H9 (cell line): ENCODE measurements at regions not wholly inside any gene's neighbourhood (a gene's known extent, or its start where the extent isn't known, plus 50 kb on each side); places are given as distances from the start of the nearest gene placed in this dataset.

Source experiments
- DNase-seq: peaks from one replicate; pipeline ENCODE4 v3.0.0-alpha.2; 2017
- H2AFZ ChIP-seq: one replicate; pipeline ENCODE4 v1.6.1; 2013; ENCODE audit warnings: mild to moderate bottlenecking, low read length, control low read depth, moderate library complexity
- H2AK5ac ChIP-seq: 2 replicates; pipeline ENCODE4 v1.6.1; 2013; ENCODE audit warnings: low read length, control low read depth, mixed read lengths; ENCODE audit not compliant: insufficient read length
- H2BK120ac ChIP-seq: one replicate; pipeline ENCODE4 v1.6.1; 2013; ENCODE audit warnings: low read depth, mild to moderate bottlenecking, low read length, control low read depth, inconsistent platforms; ENCODE audit not compliant: poor library complexity, severe bottlenecking
- H2BK12ac ChIP-seq: 2 replicates; pipeline ENCODE4 v1.6.1; 2013; ENCODE audit warnings: low read length, control low read depth, mixed read lengths, low read depth; ENCODE audit not compliant: insufficient read length
- H2BK15ac ChIP-seq: 2 replicates; pipeline ENCODE4 v1.6.1; 2013; ENCODE audit warnings: low read depth, low read length, control low read depth
- H2BK20ac ChIP-seq: one replicate; pipeline ENCODE4 v1.6.1; 2013; ENCODE audit warnings: low read depth, mild to moderate bottlenecking, low read length, control low read depth, inconsistent platforms; ENCODE audit not compliant: poor library complexity, severe bottlenecking
- H2BK5ac ChIP-seq: 2 replicates; pipeline ENCODE4 v1.6.1; 2013; ENCODE audit warnings: low read length, control low read depth, mixed read lengths; ENCODE audit not compliant: insufficient read length
- H3K14ac ChIP-seq: 2 replicates; pipeline ENCODE4 v1.6.1; 2013; ENCODE audit warnings: low read length, control low read depth; ENCODE audit not compliant: insufficient read depth
- H3K18ac ChIP-seq: 2 replicates; pipeline ENCODE4 v1.6.1; 2013; ENCODE audit warnings: low read depth, mild to moderate bottlenecking, mixed read lengths, low read length, control low read depth; ENCODE audit not compliant: insufficient read length
- H3K23ac ChIP-seq: 2 replicates; pipeline ENCODE4 v1.6.1; 2013; ENCODE audit warnings: low read length, control low read depth, mixed read lengths, low read depth; ENCODE audit not compliant: insufficient read length
- H3K23me2 ChIP-seq: 2 replicates; pipeline ENCODE4 v1.6.1; 2013; ENCODE audit warnings: low read depth, mild to moderate bottlenecking, mixed read lengths, low read length, control low read depth; ENCODE audit not compliant: insufficient read length, poor library complexity, severe bottlenecking
- H3K27ac ChIP-seq: 2 replicates; pipeline ENCODE4 v1.5.1; 2013; ENCODE audit warnings: low read length, control low read depth, mixed read lengths, low read depth; ENCODE audit not compliant: insufficient read length
- H3K27me3 ChIP-seq: 2 replicates; pipeline ENCODE4 v1.6.1; 2013; ENCODE audit warnings: low read length, control low read depth, inconsistent platforms; ENCODE audit not compliant: insufficient read depth
- H3K4ac ChIP-seq: 2 replicates; pipeline ENCODE4 v1.6.1; 2013; ENCODE audit warnings: low read depth, mild to moderate bottlenecking, control low read depth, inconsistent platforms, low read length, moderate library complexity
- H3K4me1 ChIP-seq: 2 replicates; pipeline ENCODE4 v1.6.1; 2013; ENCODE audit warnings: low read length, control low read depth, inconsistent platforms; ENCODE audit not compliant: insufficient read depth
- H3K4me2 ChIP-seq: 2 replicates; pipeline ENCODE4 v1.6.1; 2013; ENCODE audit warnings: low read length, control low read depth, mixed read lengths; ENCODE audit not compliant: insufficient read length, insufficient read depth
- H3K56ac ChIP-seq: 2 replicates; pipeline ENCODE4 v1.6.1; 2013; ENCODE audit warnings: low read depth, mild to moderate bottlenecking, mixed read lengths, low read length, control low read depth; ENCODE audit not compliant: insufficient read length
- H3K79me1 ChIP-seq: 2 replicates; pipeline ENCODE4 v1.6.1; 2013; ENCODE audit warnings: low read depth, mild to moderate bottlenecking, moderate library complexity, low read length, control low read depth, inconsistent platforms; ENCODE audit not compliant: insufficient read depth, poor library complexity, severe bottlenecking
- H3K79me2 ChIP-seq: 2 replicates; pipeline ENCODE4 v1.6.1; 2013; ENCODE audit warnings: low read length, control low read depth, inconsistent platforms; ENCODE audit not compliant: insufficient read depth
- H3K9ac ChIP-seq: 2 replicates; pipeline ENCODE4 v1.6.1; 2013; ENCODE audit warnings: low read length, control low read depth, mixed read lengths; ENCODE audit not compliant: insufficient read length; ENCODE audit errors: extremely low read depth
- H3K9me3 ChIP-seq: one replicate; pipeline ENCODE4 v1.6.1; 2013; ENCODE audit warnings: low read depth, low read length, inconsistent platforms; ENCODE audit not compliant: control insufficient read depth
- H3T11ph ChIP-seq: one replicate; pipeline ENCODE4 v1.6.1; 2013; ENCODE audit warnings: mild to moderate bottlenecking, low read length, control low read depth, inconsistent platforms
- H4K20me1 ChIP-seq: one replicate; pipeline ENCODE4 v1.6.1; 2013; ENCODE audit not compliant: control insufficient read depth, insufficient read length, insufficient read depth
- H4K5ac ChIP-seq: 2 replicates; pipeline ENCODE4 v1.6.1; 2013; ENCODE audit warnings: low read depth, mild to moderate bottlenecking, mixed read lengths, low read length, control low read depth; ENCODE audit not compliant: insufficient read length
- H4K8ac ChIP-seq: replicated peaks from 2 replicates; pipeline ENCODE4 v1.6.1; 2013; ENCODE audit warnings: low read length, control low read depth, mixed read lengths, low read depth; ENCODE audit not compliant: insufficient read length
- H4K91ac ChIP-seq: 2 replicates; pipeline ENCODE4 v1.6.1; 2013; ENCODE audit warnings: low read depth, mild to moderate bottlenecking, moderate library complexity, mixed read lengths, low read length, control low read depth; ENCODE audit not compliant: insufficient read length
- H3K27ac Mint-ChIP-seq, 3 experiments: 2 replicates in 2 of 3; 3 replicates in 1 of 3; pipeline ENCODE4 v1.8.0; 2020 to 2021; ENCODE audit warnings: mixed read lengths in 3 of 3, mild to moderate bottlenecking in 1 of 3, moderate library complexity in 1 of 3
- H3K27me3 Mint-ChIP-seq: 2 replicates; pipeline ENCODE4 v1.8.0; 2021; ENCODE audit warnings: low read depth, mild to moderate bottlenecking, moderate library complexity, mixed read lengths
- H3K36me3 Mint-ChIP-seq, 3 experiments: 2 replicates in 2 of 3; 3 replicates in 1 of 3; pipeline ENCODE4 v1.8.0; 2020 to 2021; ENCODE audit warnings: low read depth in 3 of 3, mixed read lengths in 3 of 3; ENCODE audit not compliant: insufficient read depth in 1 of 3
- H3K4me1 Mint-ChIP-seq, 2 experiments: 2 replicates each; pipeline ENCODE4 v1.8.0; 2020; ENCODE audit warnings: mixed read lengths in 2 of 2
- H3K4me3 Mint-ChIP-seq, 2 experiments: 2 replicates in 1 of 2; 3 replicates in 1 of 2; pipeline ENCODE4 v1.8.0; 2020 to 2021; ENCODE audit warnings: mild to moderate bottlenecking in 2 of 2, mixed read lengths in 2 of 2, moderate library complexity in 1 of 2
- H3K9me3 Mint-ChIP-seq, 2 experiments: 2 replicates in 1 of 2; 3 replicates in 1 of 2; pipeline ENCODE4 v1.8.0; 2020; ENCODE audit warnings: mild to moderate bottlenecking in 2 of 2, mixed read lengths in 2 of 2, moderate library complexity in 1 of 2
- CTCF ChIP-seq: fragments of 200-600 bp; sonication (generic); conservative IDR thresholded peaks from 3 replicates; pipeline ENCODE4 v1.8.0; 2021; ENCODE audit warnings: antibody characterized with exemption, mild to moderate bottlenecking
- WGBS: extraction: QIAGEN DNeasy Blood & Tissue Kit; methylation state at CpG from one replicate; pipeline ENCODE4 v1.1.7; 2013; ENCODE audit warnings: missing lambda C conversion rate, low lambda C conversion rate, mixed read lengths; ENCODE audit not compliant: insufficient read length; ENCODE audit errors: extremely low coverage; 5-methylcytosine and 5-hydroxymethylcytosine counted together

GRCh38 chr16:65271996-65272395 lies 150.1 kb upstream of the CDH11 start:
- DNase-seq, result no peak
- WGBS, result no CpG with 5 or more reads among the region's 1 CpG
- Histone ChIP-seq H3K4me1 (no peaks in the 10 kb centered on the region), H3T11ph (no peak overlapping the region), H4K20me1 (no peaks in the 10 kb centered on the region), H3K27ac (no peak overlapping the region), H2BK120ac (no peak overlapping the region), H3K79me2 (no peaks in the 10 kb centered on the region), H3K27me3 (no peaks in the 10 kb centered on the region), H3K9ac (no peak overlapping the region), H2BK15ac (no peak overlapping the region), H4K91ac (no peak overlapping the region), H3K23me2 (no peaks in the 10 kb centered on the region), H2AFZ (no peak overlapping the region), H2BK20ac (no peak overlapping the region), H3K4me2 (no peak overlapping the region), H2AK5ac (no peak overlapping the region), H3K79me1 (no peaks in the 10 kb centered on the region), H4K8ac (no peak overlapping the region), H3K18ac (no peak overlapping the region), H2BK5ac (no peak overlapping the region), H3K56ac (no peak overlapping the region), H3K23ac (no peak overlapping the region), H2BK12ac (no peak overlapping the region), H3K14ac (no peak overlapping the region), H3K9me3 (no peaks in the 10 kb centered on the region), H4K5ac (no peak overlapping the region), H3K4ac (no peak overlapping the region)
- H3K27ac Mint-ChIP-seq, result no peak overlapping the region
- H3K4me3 Mint-ChIP-seq, result no peak overlapping the region
- no peaks in the 10 kb centered on the region for H3K9me3 Mint-ChIP-seq
- no peak for TF ChIP-seq CTCF
- H3K4me1 Mint-ChIP-seq, result peaks cover 0 to 4% of the 10 kb centered on the region in 2 experiments; a peak in 1 of 4 replicates
- no peaks in the 10 kb centered on the region; the same call in 1 of the 2 replicates for H3K27me3 Mint-ChIP-seq
- no peaks in the 10 kb centered on the region for H3K36me3 Mint-ChIP-seq
